HepG2 (cell line): ENCODE measurements at regions not wholly inside any gene's neighbourhood (a gene's known extent, or its start where the extent isn't known, plus 50 kb on each side); places are given as distances from the start of the nearest gene placed in this dataset.

Experiments used
- ATAC-seq: fragments of 200-7000 bp; cut with Tn5 transposase; 3 replicates; pipeline ENCODE4 v1.9.1; 2020; ENCODE audit warnings: mild to moderate bottlenecking, moderate library complexity
- BruUV-seq: library from RNA; stranded (reverse); fragments of 400-500 nt; replicated peaks from 2 replicates; lab custom pipeline; 2021; lab: Mats Ljungman, UMichigan
- CTCF ChIA-PET: fragments of 300-600 bp; formaldehyde crosslinking; extraction: SDS; loops from one replicate; lab custom pipeline; 2021; ENCODE audit warnings: low total read pairs, inconsistent platforms, low intra/inter-chr PET ratio; lab: Yijun Ruan, JAX
- POLR2A ChIA-PET: fragments of 350-600 bp; sonication (Branson Sonifier 250); formaldehyde crosslinking; loops from one replicate; lab custom pipeline; 2020; ENCODE audit warnings: antibody characterized with exemption, inconsistent platforms; lab: Yijun Ruan, JAX
- DNase-seq: peaks from one replicate; pipeline ENCODE4 v3.0.0-alpha.2; 2015; ENCODE audit warnings: low spot score
- FAIRE-seq: peaks from 3 replicates; lab custom pipeline; 2011; peaks lifted over from hg19 to GRCh38; lab: Jason Lieb, UNC
- H2AFZ ChIP-seq: one replicate; pipeline ENCODE4 v1.6.1; 2011; ENCODE audit warnings: low read length, inconsistent platforms
- H3K27ac ChIP-seq: fragments of 300-600 bp; 3 replicates; pipeline ENCODE4 v1.8.0; 2011; ENCODE audit warnings: mixed run types, mild to moderate bottlenecking, mixed read lengths, low read length, inconsistent platforms; ENCODE audit not compliant: insufficient read depth; ENCODE audit errors: extremely low read length
- H3K27me3 ChIP-seq, 2 experiments: fragments of 200-600 bp in 1 of 2; 2 replicates in 1 of 2; 3 replicates in 1 of 2; pipeline versions ENCODE4 v1.6.0 to v1.8.0; 2011; ENCODE audit warnings: low read length in 2 of 2, mild to moderate bottlenecking in 2 of 2, moderate library complexity in 2 of 2, inconsistent platforms in 1 of 2; ENCODE audit not compliant: insufficient read depth in 2 of 2, control insufficient read depth in 1 of 2
- H3K36me3 ChIP-seq, 2 experiments: fragments of 200-600 bp in 1 of 2; replicated peaks in 1 of 2; 2 replicates in 1 of 2; 3 replicates in 1 of 2; pipeline versions ENCODE4 v1.5.1 to v1.8.0; 2011; ENCODE audit warnings: low read length in 2 of 2, inconsistent platforms in 1 of 2; ENCODE audit not compliant: insufficient read depth in 2 of 2, control insufficient read depth in 1 of 2
- H3K4me1 ChIP-seq: 2 replicates; pipeline ENCODE4 v1.5.1; 2012; ENCODE audit warnings: low read length, inconsistent platforms; ENCODE audit not compliant: insufficient read depth
- H3K4me2 ChIP-seq: 2 replicates; pipeline ENCODE4 v1.6.0; 2011; ENCODE audit warnings: low read depth, low read length, inconsistent platforms
- H3K4me3 ChIP-seq, 3 experiments: fragments of 200-600 bp in 1 of 3; sonication (generic), shearing (Covaris generic) in 1 of 3; replicated peaks in 1 of 3; 2 replicates each; pipeline ENCODE4 v1.5.1; 2011 to 2016; ENCODE audit warnings: low read length in 3 of 3, inconsistent platforms in 2 of 3, low read depth in 2 of 3, mild to moderate bottlenecking in 2 of 3, control low read depth in 1 of 3, mixed read lengths in 1 of 3; ENCODE audit not compliant: insufficient read depth in 1 of 3
- H3K79me2 ChIP-seq: one replicate; pipeline ENCODE4 v1.6.1; 2011; ENCODE audit warnings: low read length, inconsistent platforms; ENCODE audit not compliant: insufficient read depth
- H3K9ac ChIP-seq: 2 replicates; pipeline ENCODE4 v1.6.0; 2011; ENCODE audit warnings: mild to moderate bottlenecking, low read depth, low read length, inconsistent platforms; ENCODE audit not compliant: insufficient read depth
- H3K9me3 ChIP-seq: 2 replicates; pipeline ENCODE4 v1.5.1; 2012; ENCODE audit warnings: mild to moderate bottlenecking, low read length
- H4K20me1 ChIP-seq: 2 replicates; pipeline ENCODE4 v1.6.0; 2011; ENCODE audit warnings: inconsistent platforms, mild to moderate bottlenecking, low read length, moderate library complexity; ENCODE audit not compliant: insufficient read depth
- CHD4 ChIP-seq: fragments of 200-600 bp; sonication (generic); IDR thresholded peaks from 2 replicates; pipeline ENCODE4 v1.7.0; 2017; ENCODE audit warnings: mild to moderate bottlenecking, low read length, borderline replicate concordance
- KDM5A ChIP-seq: fragments of 200-600 bp; sonication (generic); IDR thresholded peaks from 2 replicates; pipeline ENCODE4 v1.7.0; 2018; ENCODE audit warnings: antibody characterized with exemption, mild to moderate bottlenecking, low read length, borderline replicate concordance
- MAFF ChIP-seq: IDR thresholded peaks from 2 replicates; pipeline ENCODE4 v1.6.1; 2011; ENCODE audit warnings: low read depth, low read length, improper control_type of control experiment
- MAFK ChIP-seq, 2 experiments: IDR thresholded peaks in 1 of 2; conservative IDR thresholded peaks in 1 of 2; 2 replicates each; pipeline ENCODE4 v1.6.1; 2011; ENCODE audit warnings: improper control_type of control experiment in 2 of 2, low read length in 2 of 2
- RNF219 ChIP-seq: sonication (generic); formaldehyde crosslinking; IDR thresholded peaks from 2 replicates; pipeline ENCODE4 v1.5.0; 2020; ENCODE audit warnings: mild to moderate bottlenecking, missing genetic modification reagents
- SSRP1 ChIP-seq: IDR thresholded peaks from 2 replicates; pipeline ENCODE4 v1.6.1; 2016; ENCODE audit warnings: control low read depth
- TBL1XR1 ChIP-seq: fragments of 150-350 bp; IDR thresholded peaks from 2 replicates; pipeline ENCODE4 v1.6.1; 2014; ENCODE audit warnings: borderline replicate concordance, low read length; ENCODE audit not compliant: partially characterized antibody
- ZIK1 ChIP-seq: sonication (generic); formaldehyde crosslinking; IDR thresholded peaks from 2 replicates; pipeline ENCODE4 v1.5.0; 2020; ENCODE audit warnings: mild to moderate bottlenecking, low read depth, missing genetic modification reagents, borderline replicate concordance
- ZNF180 ChIP-seq: sonication (generic); formaldehyde crosslinking; IDR thresholded peaks from 2 replicates; pipeline ENCODE4 v1.4.0; 2020; ENCODE audit warnings: low read depth, missing genetic modification reagents, borderline replicate concordance
- ZNF577 ChIP-seq: sonication (generic); formaldehyde crosslinking; IDR thresholded peaks from 2 replicates; pipeline ENCODE4 v1.4.0; 2020; ENCODE audit warnings: mild to moderate bottlenecking, low read depth, missing genetic modification reagents, borderline replicate concordance
- WGBS: methylation state at CpG from one replicate; pipeline ENCODE4 v1.1.6; 2017; ENCODE audit warnings: low lambda C conversion rate; 5-methylcytosine and 5-hydroxymethylcytosine counted together
- in situ Hi-C: cut with HindIII; loops from 2 replicates; pipeline ENCODE4 v1.10.0; 2017; ENCODE audit warnings: low pct_unique_long_range_greater_than_20kb; ENCODE audit not compliant: extremely low pct_ligation_motif_present
- intact Hi-C: fragments of 100-400 bp; cut with micrococcal nuclease; formaldehyde crosslinking; loops from one replicate; pipeline ENCODE4 v1.10.0; 2022; ENCODE audit not compliant: unreplicated experiment
- TF ChIP-seq, protein P1 (sequence below): sonication (generic); formaldehyde crosslinking; IDR thresholded peaks from 2 replicates; pipeline ENCODE4 v1.4.0; 2020; ENCODE audit warnings: mild to moderate bottlenecking, missing genetic modification reagents
- TF ChIP-seq, protein P2 (sequence below): sonication (generic); formaldehyde crosslinking; IDR thresholded peaks from 2 replicates; pipeline ENCODE4 v1.8.1; 2023; ENCODE audit warnings: missing genetic modification reagents, inconsistent platforms, borderline replicate concordance

GRCh38 chr13:67619351-67619994 is 389.3 kb upstream of the PCDH9 start (continued):
- TF ChIP-seq RNF219 (no peak), ZNF577 (no peak), ZNF180 (no peak), CHD4 (no peak)
- TF ChIP-seq, protein P1, sequence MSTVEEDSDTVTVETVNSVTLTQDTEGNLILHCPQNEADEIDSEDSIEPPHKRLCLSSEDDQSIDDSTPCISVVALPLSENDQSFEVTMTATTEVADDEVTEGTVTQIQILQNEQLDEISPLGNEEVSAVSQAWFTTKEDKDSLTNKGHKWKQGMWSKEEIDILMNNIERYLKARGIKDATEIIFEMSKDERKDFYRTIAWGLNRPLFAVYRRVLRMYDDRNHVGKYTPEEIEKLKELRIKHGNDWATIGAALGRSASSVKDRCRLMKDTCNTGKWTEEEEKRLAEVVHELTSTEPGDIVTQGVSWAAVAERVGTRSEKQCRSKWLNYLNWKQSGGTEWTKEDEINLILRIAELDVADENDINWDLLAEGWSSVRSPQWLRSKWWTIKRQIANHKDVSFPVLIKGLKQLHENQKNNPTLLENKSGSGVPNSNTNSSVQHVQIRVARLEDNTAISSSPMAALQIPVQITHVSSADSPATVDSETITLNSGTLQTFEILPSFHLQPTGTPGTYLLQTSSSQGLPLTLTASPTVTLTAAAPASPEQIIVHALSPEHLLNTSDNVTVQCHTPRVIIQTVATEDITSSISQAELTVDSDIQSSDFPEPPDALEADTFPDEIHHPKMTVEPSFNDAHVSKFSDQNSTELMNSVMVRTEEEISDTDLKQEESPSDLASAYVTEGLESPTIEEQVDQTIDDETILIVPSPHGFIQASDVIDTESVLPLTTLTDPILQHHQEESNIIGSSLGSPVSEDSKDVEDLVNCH (CRISPR knock-in tag), result no peak
- TF ChIP-seq, all 625 proteins: peak for 0

GRCh38 chr13:67614579-67614978 is 384.4 kb upstream of the PCDH9 start:
- Histone ChIP-seq H3K27me3 (no peaks in the 10 kb centered on the region), H2AFZ (no peak overlapping the region), H3K79me2 (no peaks in the 10 kb centered on the region), H3K9me3 (no peaks in the 10 kb centered on the region; the same call in 1 of the 2 replicates), H3K36me3 (no peaks in the 10 kb centered on the region), H3K9ac (no peak overlapping the region), H3K4me1 (no peaks in the 10 kb centered on the region), H3K27ac (no peak overlapping the region), H3K4me3 (no peak overlapping the region), H4K20me1 (no peaks in the 10 kb centered on the region), H3K4me2 (no peak overlapping the region)
- DNase-seq (no peak), FAIRE-seq (no peak), ATAC-seq (no peak)
- ChIA-PET CTCF (no interaction called here), POLR2A (no interaction called here)
- intact Hi-C loops, result no loop called here
- no TSS peak for BruUV-seq
- TF ChIP-seq SSRP1 (CRISPR knock-in tag) (no peak), MAFK (conservative IDR thresholded peaks at IDR 0.05 in 1 of 2, IDR thresholded peaks at IDR 0.05 in 1 of 2; ENCODE audit: low read length in 2 of 2) (peak; percentile 55 to 87), KDM5A (no peak), ZIK1 (CRISPR knock-in tag) (no peak), TBL1XR1 (no peak), MAFF (peak; percentile 76)
- TF ChIP-seq, protein P2, sequence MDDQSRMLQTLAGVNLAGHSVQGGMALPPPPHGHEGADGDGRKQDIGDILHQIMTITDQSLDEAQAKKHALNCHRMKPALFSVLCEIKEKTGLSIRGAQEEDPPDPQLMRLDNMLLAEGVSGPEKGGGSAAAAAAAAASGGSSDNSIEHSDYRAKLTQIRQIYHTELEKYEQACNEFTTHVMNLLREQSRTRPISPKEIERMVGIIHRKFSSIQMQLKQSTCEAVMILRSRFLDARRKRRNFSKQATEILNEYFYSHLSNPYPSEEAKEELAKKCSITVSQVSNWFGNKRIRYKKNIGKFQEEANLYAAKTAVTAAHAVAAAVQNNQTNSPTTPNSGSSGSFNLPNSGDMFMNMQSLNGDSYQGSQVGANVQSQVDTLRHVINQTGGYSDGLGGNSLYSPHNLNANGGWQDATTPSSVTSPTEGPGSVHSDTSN, result no peak
- 0% methylated on average over 1 of the region's 1 CpG for WGBS
- in situ Hi-C loops, result no loop called here
